H1 (cell line): ENCODE measurements at regions not wholly inside any gene's neighbourhood (a gene's known extent, or its start where the extent isn't known, plus 50 kb on each side); places are given as distances from the start of the nearest gene placed in this dataset.

Experiments
- ASH2L ChIP-seq: fragments of 200-600, 300-600 bp; sonication (generic); IDR thresholded peaks from one replicate; pipeline ENCODE4 v1.7.1; 2017; ENCODE audit warnings: low read length
- ATF2 ChIP-seq: IDR thresholded peaks from 2 replicates; pipeline ENCODE4 v1.6.1; 2012; ENCODE audit warnings: low read length, inconsistent platforms
- ATF3 ChIP-seq: IDR thresholded peaks from 2 replicates; pipeline ENCODE4 v1.6.1; 2011; ENCODE audit warnings: low read depth, mild to moderate bottlenecking, low read length; ENCODE audit not compliant: insufficient read depth
- CBX8 ChIP-seq: fragments of 300-800, 300-1000 bp; sonication (generic); IDR thresholded peaks from 2 replicates; pipeline ENCODE4 v1.7.1; 2016; ENCODE audit warnings: low read depth, low read length, borderline replicate concordance
- CTCF ChIP-seq, 3 experiments: IDR thresholded peaks; 1 replicate in 2 of 3; 2 replicates in 1 of 3; pipeline versions ENCODE4 v1.5.1 to v1.6.1; 2011; ENCODE audit warnings: low read length in 3 of 3, mild to moderate bottlenecking in 3 of 3, inconsistent platforms in 2 of 3, low read depth in 1 of 3, moderate library complexity in 1 of 3; ENCODE audit not compliant: insufficient read depth in 1 of 3; ENCODE audit errors: control extremely low read depth in 1 of 3
- E2F6 ChIP-seq: IDR thresholded peaks from 2 replicates; pipeline ENCODE4 v1.6.1; 2012; ENCODE audit warnings: inconsistent platforms
- FOSL1 ChIP-seq: IDR thresholded peaks from 2 replicates; pipeline ENCODE4 v1.6.1; 2011; ENCODE audit warnings: mild to moderate bottlenecking, low read depth, low read length, moderate library complexity; ENCODE audit not compliant: insufficient read depth
- HDAC2 ChIP-seq, 2 experiments: fragments of 300-600 bp in 1 of 2; sonication (generic) in 1 of 2; IDR thresholded peaks; 2 replicates each; pipeline ENCODE4 v1.6.1; 2011 to 2012; ENCODE audit warnings: low read depth in 2 of 2, low read length in 2 of 2, mild to moderate bottlenecking in 2 of 2, moderate library complexity in 2 of 2, borderline replicate concordance in 1 of 2, inconsistent platforms in 1 of 2
- JUN ChIP-seq: IDR thresholded peaks from 2 replicates; pipeline ENCODE4 v1.6.1; 2011; ENCODE audit warnings: low read depth, mild to moderate bottlenecking, improper control_type of control experiment, low read length
- POLR2AphosphoS5 ChIP-seq: IDR thresholded peaks from 2 replicates; pipeline ENCODE4 v1.6.1; 2011; ENCODE audit warnings: low read depth, low read length
- POU5F1 ChIP-seq: IDR thresholded peaks from 2 replicates; pipeline ENCODE4 v1.6.1; 2011; ENCODE audit warnings: low read depth, mild to moderate bottlenecking, low read length, moderate library complexity
- TAF1 ChIP-seq: IDR thresholded peaks from 2 replicates; pipeline ENCODE4 v1.6.1; 2011; ENCODE audit warnings: mild to moderate bottlenecking, low read depth, low read length

GRCh38 chr7:121484089-121484763 lies 88.1 kb upstream of the FAM3C start:
- TF ChIP-seq CTCF (IDR thresholded peaks at IDR 0.05; ENCODE audit: control extremely low read depth in 1 of 3, insufficient read depth in 1 of 3, low read depth in 1 of 3, low read length in 3 of 3), result no peak
- no peak for TF ChIP-seq ATF3
- TF ChIP-seq TAF1, result no peak
- no peak for TF ChIP-seq JUN
- TF ChIP-seq CBX8, result no peak
- TF ChIP-seq ATF2, result no peak
- no peak for TF ChIP-seq E2F6
- TF ChIP-seq POLR2AphosphoS5, result no peak
- no peak for TF ChIP-seq ASH2L
- no peak for TF ChIP-seq FOSL1
- TF ChIP-seq POU5F1, result no peak
- TF ChIP-seq HDAC2 (IDR thresholded peaks at IDR 0.05; ENCODE audit: borderline replicate concordance in 1 of 2, low read depth in 2 of 2, low read length in 2 of 2), result no peak
